ENCODE measurements at regions not wholly inside any gene's neighbourhood (a gene's known extent, or its start where the extent isn't known, plus 50 kb on each side); places are given as distances from the start of the nearest gene placed in this dataset.

- no peak for TF ChIP-seq PATZ1 (CRISPR knock-in tag; IDR thresholded peaks at IDR 0.05; ENCODE audit: borderline replicate concordance)
- TF ChIP-seq PPARA (CRISPR knock-in tag; IDR thresholded peaks at IDR 0.05; ENCODE audit: borderline replicate concordance) = no peak
- no peak for TF ChIP-seq ISL1 (CRISPR knock-in tag; IDR thresholded peaks at IDR 0.05)
- no peak for TF ChIP-seq GLIS3 (CRISPR knock-in tag; IDR thresholded peaks at IDR 0.05)
- TF ChIP-seq OSR1 (CRISPR knock-in tag; IDR thresholded peaks at IDR 0.05) = no peak
Observed at GRCh38 chr22:40114411-40114810, 63.3 kb upstream of the TNRC6B start (continued).

GRCh38 chr22:40116496-40117200 is 61.1 kb upstream of the TNRC6B start:
- TF ChIP-seq CREB5 (CRISPR knock-in tag; IDR thresholded peaks at IDR 0.05; ENCODE audit: low read depth) (no peak), ZNF8 (CRISPR knock-in tag; IDR thresholded peaks at IDR 0.05) (no peak), ARNTL (CRISPR knock-in tag; IDR thresholded peaks at IDR 0.05; ENCODE audit: borderline replicate concordance, low read depth) (no peak), GLIS3 (CRISPR knock-in tag; IDR thresholded peaks at IDR 0.05) (no peak), ZC3H10 (CRISPR knock-in tag; IDR thresholded peaks at IDR 0.05) (no peak), ZFP3 (CRISPR knock-in tag; IDR thresholded peaks at IDR 0.05) (no peak), ZNF565 (CRISPR knock-in tag; conservative IDR thresholded peaks at IDR 0.05; ENCODE audit: low read depth) (no peak), POU6F1 (CRISPR knock-in tag; IDR thresholded peaks at IDR 0.05; ENCODE audit: borderline replicate concordance, low read depth) (no peak), ZFP30 (CRISPR knock-in tag; IDR thresholded peaks at IDR 0.05) (no peak), SNAI2 (CRISPR knock-in tag; IDR thresholded peaks at IDR 0.05) (no peak), OSR1 (CRISPR knock-in tag; IDR thresholded peaks at IDR 0.05) (no peak), ZNF70 (CRISPR knock-in tag; IDR thresholded peaks at IDR 0.05) (no peak), CSRNP3 (CRISPR knock-in tag; IDR thresholded peaks at IDR 0.05) (no peak), TOX (CRISPR knock-in tag; IDR thresholded peaks at IDR 0.05; ENCODE audit: borderline replicate concordance) (no peak), CSDC2 (CRISPR knock-in tag; IDR thresholded peaks at IDR 0.05) (no peak), BACH2 (CRISPR knock-in tag; IDR thresholded peaks at IDR 0.05; ENCODE audit: borderline replicate concordance) (no peak), PPARA (CRISPR knock-in tag; IDR thresholded peaks at IDR 0.05; ENCODE audit: borderline replicate concordance) (no peak)
- no peak for ATAC-seq

GRCh38 chr22:40118979-40119378 is 58.7 kb upstream of the TNRC6B start:
- ATAC-seq = no peak
- TF ChIP-seq ZNF8 (CRISPR knock-in tag; IDR thresholded peaks at IDR 0.05) (no peak), OSR1 (CRISPR knock-in tag; IDR thresholded peaks at IDR 0.05) (no peak), ZFP3 (CRISPR knock-in tag; IDR thresholded peaks at IDR 0.05) (no peak), SNAI2 (CRISPR knock-in tag; IDR thresholded peaks at IDR 0.05) (no peak), PPARA (CRISPR knock-in tag; IDR thresholded peaks at IDR 0.05; ENCODE audit: borderline replicate concordance) (no peak), ISL1 (CRISPR knock-in tag; IDR thresholded peaks at IDR 0.05) (no peak), CSDC2 (CRISPR knock-in tag; IDR thresholded peaks at IDR 0.05) (no peak), CREB5 (CRISPR knock-in tag; IDR thresholded peaks at IDR 0.05; ENCODE audit: low read depth) (no peak), ZC3H10 (CRISPR knock-in tag; IDR thresholded peaks at IDR 0.05) (no peak), PATZ1 (CRISPR knock-in tag; IDR thresholded peaks at IDR 0.05; ENCODE audit: borderline replicate concordance) (no peak), CSRNP3 (CRISPR knock-in tag; IDR thresholded peaks at IDR 0.05) (no peak)

Data from SK-N-SH treated with all-trans-retinoic acid at 6 μM for 48 hours (cell line).